GM12864 (cell line): ENCODE measurements at regions not wholly inside any gene's neighbourhood (a gene's known extent, or its start where the extent isn't known, plus 50 kb on each side); places are given as distances from the start of the nearest gene placed in this dataset.
"Not testable (repeated sequence)": the region's sequence is repeated elsewhere in the genome, so short reads cannot be mapped to it uniquely, and the experiment has no call there.

ENCODE experiments used
- DNase-seq: peaks from one replicate; pipeline ENCODE4 v3.0.0-alpha.2; 2011; ENCODE audit warnings: low read depth
- H3K4me3 ChIP-seq: 2 replicates; pipeline ENCODE4 v1.5.1; 2011; ENCODE audit warnings: mild to moderate bottlenecking, low read depth, low read length, control low read depth
- CTCF ChIP-seq: IDR thresholded peaks from 2 replicates; pipeline ENCODE4 v1.5.1; 2011; ENCODE audit warnings: low read depth, mild to moderate bottlenecking, moderate library complexity, low read length, control low read depth, inconsistent platforms; ENCODE audit errors: missing control alignments

GRCh38 chr2:7685342-7686015 lies 768.3 kb downstream of the RNF144A start:
- H3K4me3 ChIP-seq: no peak overlapping the region
- no peak for TF ChIP-seq CTCF
- DNase-seq: no peak

GRCh38 chr2:7686016-7686385 lies 768.8 kb downstream of the RNF144A start:
- no peak for TF ChIP-seq CTCF
- no peak overlapping the region for H3K4me3 ChIP-seq
- DNase-seq: no peak

- DNase-seq: no peak
- H3K4me3 ChIP-seq: no peak overlapping the region
- TF ChIP-seq CTCF: no peak
Observed at GRCh38 chr2:7691961-7692656, 774.9 kb downstream of the RNF144A start.

- no peak overlapping the region for H3K4me3 ChIP-seq
- no peak for TF ChIP-seq CTCF
- no peak for DNase-seq
Observed at GRCh38 chr2:7692657-7693161, 775.5 kb downstream of the RNF144A start.

- TF ChIP-seq CTCF: no peak
- no peak overlapping the region for H3K4me3 ChIP-seq
- DNase-seq: no peak
Observed at GRCh38 chr2:7693246-7694075, 776.2 kb downstream of the RNF144A start.

GRCh38 chr2:7694076-7694985 lies 777.1 kb downstream of the RNF144A start:
- DNase-seq: no peak
- no peak for TF ChIP-seq CTCF
- no peak overlapping the region for H3K4me3 ChIP-seq

GRCh38 chr2:7696556-7696955 lies 779.3 kb downstream of the RNF144A start:
- H3K4me3 ChIP-seq, DNase-seq: not testable (repeated sequence)
